ENCODE measurements at regions not wholly inside any gene's neighbourhood (a gene's known extent, or its start where the extent isn't known, plus 50 kb on each side); places are given as distances from the start of the nearest gene placed in this dataset.
A peak's percentile ranks its signal among the peaks of the same experiment; 100 is the strongest.

DNA sequence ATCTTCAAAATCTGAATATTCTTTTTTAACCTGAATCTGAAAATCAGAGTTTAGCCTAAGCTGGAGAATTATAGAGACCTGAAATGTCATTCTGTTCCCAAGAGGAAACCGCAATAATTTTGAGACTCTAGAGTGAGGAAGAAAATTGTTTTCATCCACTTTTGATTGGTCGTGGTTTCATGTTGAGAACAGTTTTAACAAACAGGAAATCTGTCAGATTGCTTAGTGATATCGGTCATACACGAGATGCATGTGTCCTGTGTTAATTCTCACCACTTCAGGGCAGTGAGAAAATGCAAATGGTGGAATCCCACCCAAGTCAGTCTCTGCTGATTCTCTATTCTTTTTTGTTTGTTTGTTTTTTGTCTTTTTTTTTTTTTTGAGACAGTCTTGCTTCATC is 1498.5 kb upstream of the TMEM132C start:
- no peak for DNase-seq (ENCODE audit: low spot score)

DNA sequence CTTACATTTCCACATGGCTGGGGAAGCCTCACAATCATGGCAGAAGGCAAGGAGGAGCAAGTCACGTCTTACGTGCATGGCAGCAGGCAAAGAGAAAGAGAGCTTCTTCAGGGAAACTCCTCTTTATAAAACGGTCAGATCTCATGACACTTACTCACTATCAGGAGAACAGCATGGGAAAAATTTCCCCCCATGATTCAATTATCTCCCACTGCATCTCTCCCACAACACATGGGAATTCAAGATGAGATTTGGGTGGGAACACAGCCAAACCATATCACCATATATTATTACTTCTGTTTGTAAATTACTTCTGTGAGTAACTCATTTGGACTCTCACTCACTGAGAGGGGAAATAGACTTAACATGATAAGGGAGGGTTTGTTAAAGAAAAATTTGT is 1496.8 kb upstream of the TMEM132C start:
- no peak for DNase-seq (ENCODE audit: low spot score)

DNA sequence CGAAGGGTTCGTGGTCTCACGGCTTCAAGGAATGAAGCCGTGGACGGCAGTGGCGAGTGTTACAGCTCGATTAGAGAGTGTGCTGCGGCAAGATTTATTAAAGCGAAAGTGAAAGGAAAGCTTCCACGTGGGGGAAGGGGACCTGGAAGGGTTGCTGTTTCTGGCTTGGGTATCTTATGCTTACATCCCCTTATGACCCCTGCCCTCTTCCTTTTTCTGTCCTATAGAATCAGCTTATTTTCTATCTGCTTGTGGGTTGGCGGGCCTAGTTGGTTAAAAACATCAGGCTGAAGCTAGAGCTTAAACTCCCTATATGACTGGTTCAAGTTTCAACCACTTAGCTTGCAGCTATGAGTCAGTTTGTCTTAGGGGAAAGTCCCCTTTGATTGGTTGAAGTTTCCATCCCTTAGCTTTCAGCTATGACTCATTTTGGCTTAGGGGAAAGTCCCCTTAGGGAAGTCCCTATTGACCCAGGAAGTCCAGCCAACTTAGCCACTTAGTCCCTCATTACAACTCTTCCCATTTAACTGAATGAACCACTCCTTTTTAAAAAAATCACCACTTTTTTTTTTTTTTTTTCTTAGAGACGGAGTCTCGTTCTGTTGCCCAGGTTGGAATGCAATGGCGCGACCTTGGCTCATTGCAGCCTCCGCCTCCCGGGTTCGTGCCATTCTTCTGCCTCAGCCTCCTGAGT is 1494.7 kb upstream of the TMEM132C start:
- DNase-seq (ENCODE audit: low spot score): no peak

DNA sequence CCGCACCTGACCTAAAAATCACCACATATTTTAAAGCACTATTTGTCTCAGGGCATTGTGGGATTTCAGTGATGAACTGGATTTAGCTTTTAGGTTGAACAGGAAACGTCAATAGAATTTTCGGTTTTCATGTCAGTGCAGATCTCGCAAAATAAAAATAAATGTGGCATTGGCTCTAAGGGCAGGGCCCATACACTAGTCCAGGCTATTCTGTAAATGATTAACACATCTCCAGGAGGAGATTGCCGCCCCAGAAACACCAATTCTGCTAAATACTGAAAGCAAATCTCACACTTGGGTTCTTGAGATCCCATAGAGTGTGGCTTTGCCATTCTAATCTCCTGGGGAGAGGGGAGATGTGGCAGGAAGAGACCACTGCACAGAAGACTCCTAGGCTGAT is 1494.0 kb upstream of the TMEM132C start:
- no peak for DNase-seq (ENCODE audit: low spot score)

GRCh38 chr12:126773491-126773890 is 1493.5 kb upstream of the TMEM132C start:
- DNase-seq (ENCODE audit: low spot score): no peak

DNA sequence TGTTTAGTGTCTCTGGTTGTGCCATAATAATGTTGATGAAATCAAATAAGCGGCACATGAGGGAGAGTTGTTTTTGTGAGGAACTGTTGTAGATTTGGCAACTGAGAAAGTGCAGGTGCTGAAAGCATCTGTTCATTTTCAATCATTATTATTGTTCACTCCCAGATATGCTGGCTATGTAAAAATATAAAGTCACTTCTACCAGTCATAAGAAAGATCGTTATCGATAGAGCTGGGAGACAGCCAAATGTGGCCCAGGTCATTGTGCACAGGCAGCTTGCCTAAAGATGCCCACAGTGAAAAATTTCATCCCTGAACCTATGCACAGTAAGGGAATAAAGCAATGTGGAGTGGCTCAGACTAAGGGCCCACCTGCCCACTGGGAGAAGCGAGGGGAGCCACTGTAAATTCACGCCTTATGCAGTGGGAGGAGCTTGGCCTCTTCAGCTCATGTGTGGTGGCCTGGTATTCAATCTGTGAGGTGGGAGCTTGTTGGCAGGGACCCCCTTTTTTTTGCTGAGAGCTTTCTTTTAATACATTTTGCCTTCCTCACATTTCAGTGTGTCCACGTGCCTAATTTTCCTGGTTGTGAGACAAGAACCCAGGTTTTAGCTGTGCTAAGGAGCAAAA is 1490.8 kb upstream of the TMEM132C start:
- DNase-seq (ENCODE audit: low spot score): no peak

GRCh38 chr12:126780343-126780742 is 1486.6 kb upstream of the TMEM132C start:
- no peak for DNase-seq (ENCODE audit: low spot score)

- DNase-seq (ENCODE audit: low spot score): no peak
These were observed 1485.4 kb upstream of the TMEM132C start for GRCh38 chr12:126781593-126781992.

- no peak for DNase-seq (ENCODE audit: low spot score)
These were observed 1484.9 kb upstream of the TMEM132C start for GRCh38 chr12:126782083-126782482.

DNA sequence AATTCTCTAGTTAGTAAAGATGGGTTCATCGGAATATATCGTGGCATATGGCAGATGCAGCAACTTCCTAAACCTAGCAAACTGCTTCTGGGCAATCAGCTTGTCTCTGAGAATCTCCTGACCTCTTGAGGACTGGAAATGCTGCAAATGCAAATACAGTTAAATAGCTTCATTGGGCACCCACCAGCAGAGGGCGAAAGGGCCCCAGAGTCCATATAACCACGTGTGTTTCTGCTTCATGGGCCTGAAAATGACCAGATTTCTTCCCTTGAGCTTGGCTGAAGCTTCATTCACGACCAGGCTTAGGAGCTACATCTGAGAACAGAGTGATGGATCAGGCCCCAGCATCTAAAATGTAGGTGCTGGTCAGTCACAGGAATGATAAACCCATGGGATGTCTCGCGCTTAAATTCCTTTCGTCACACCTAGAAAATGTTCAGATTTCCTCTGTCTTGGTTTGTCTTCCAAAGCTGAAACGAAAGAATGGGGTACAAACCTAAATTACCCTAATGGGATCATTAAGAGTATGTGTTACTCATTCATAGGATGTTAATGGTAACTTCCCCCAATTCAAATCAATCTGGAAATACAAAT is 1482.5 kb upstream of the TMEM132C start:
- DNase-seq (ENCODE audit: low spot score): peak; percentile 6

- no peak for DNase-seq (ENCODE audit: low spot score)
These were observed 1477.0 kb upstream of the TMEM132C start for GRCh38 chr12:126789963-126790362.

DNA sequence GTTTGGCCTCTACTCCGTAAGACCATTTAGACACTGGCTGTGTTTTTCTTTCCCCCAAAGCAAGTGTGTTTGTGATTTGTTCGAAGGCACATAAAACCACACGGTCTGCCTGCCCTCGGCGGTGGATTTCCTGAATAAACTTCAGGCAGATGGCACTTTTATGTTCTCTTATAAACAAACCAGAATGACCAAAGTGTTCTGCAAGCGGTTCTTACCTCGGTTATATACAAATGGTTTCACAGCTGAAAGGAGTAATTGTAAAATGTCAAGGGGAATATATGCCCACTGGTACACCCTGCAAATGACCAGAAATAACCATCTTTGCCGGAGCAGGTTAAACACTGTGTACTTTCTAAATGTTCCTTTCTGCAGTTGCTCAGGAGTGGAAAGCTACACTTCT is 1475.8 kb upstream of the TMEM132C start:
- DNase-seq (ENCODE audit: low spot score): no peak

- no peak for DNase-seq (ENCODE audit: low spot score)
These were observed 1474.6 kb upstream of the TMEM132C start for GRCh38 chr12:126792411-126792810.

DNA sequence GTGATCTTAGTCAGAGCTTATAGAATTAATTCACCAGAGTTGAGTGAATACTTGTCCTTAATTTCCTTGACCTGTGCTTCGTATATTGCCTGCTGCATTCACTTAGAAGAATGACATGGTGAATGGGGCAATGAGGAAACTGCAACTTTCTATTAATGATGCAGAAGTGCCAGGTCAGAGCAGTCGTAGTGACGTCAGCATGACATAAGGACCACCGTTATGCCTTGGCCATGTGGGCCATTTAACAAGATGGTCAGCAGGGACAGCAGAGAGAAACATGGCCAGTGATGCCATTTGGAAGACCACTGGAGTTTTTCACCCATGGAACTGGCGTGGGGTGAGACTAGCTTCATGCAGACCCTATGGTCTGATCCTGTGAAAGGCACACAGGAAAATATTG is 1469.4 kb upstream of the TMEM132C start:
- no peak for DNase-seq (ENCODE audit: low spot score)

GRCh38 chr12:126798449-126798848 is 1468.5 kb upstream of the TMEM132C start:
- DNase-seq (ENCODE audit: low spot score): no peak

GRCh38 chr12:126807312-126807865 is 1459.6 kb upstream of the TMEM132C start:
- DNase-seq (ENCODE audit: low spot score): no peak

DNA sequence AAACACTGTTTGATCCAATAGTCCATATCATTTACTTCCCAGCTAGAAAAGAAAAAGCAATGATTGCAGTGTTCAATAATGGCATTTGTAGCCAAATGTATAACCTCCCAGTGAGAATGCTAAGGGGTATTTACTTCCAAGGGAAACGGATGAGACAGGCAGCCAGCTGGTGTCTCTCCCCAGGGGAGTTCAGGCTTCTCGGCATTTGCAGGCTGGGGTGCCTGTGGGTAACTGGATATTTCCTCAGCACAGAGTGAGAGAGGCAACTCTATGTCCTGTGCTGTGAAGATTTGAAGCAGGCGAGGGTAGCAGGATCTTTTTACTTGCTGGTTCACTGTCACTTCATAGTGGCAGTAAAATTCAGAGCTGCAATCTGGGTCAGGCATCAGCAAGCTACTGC is 1455.6 kb upstream of the TMEM132C start:
- DNase-seq (ENCODE audit: low spot score): no peak

DNA sequence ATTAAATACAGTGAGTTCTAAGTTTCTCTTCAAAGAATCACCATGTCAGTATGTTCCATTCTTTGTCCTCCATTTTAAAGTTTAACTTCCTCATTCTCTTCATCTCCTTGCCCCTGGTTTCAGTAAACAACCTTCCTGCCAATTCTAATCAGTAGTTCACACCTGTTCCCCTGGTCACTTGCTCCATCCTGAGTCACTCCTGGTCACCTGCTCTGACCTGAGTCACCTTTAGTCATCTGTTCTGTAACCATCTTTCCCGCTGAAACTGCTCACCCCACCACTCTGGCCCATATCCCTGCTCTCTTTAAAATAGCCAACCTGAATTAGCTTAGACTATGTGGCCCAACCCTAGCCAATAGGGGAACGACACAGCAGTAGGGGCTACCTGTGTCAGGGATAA is 1447.4 kb upstream of the TMEM132C start:
- DNase-seq (ENCODE audit: low spot score): no peak

GRCh38 chr12:126830778-126831680 is 1435.9 kb upstream of the TMEM132C start:
- DNase-seq (ENCODE audit: low spot score): no peak

GRCh38 chr12:126837697-126838096 is 1429.3 kb upstream of the TMEM132C start:
- no peak for DNase-seq (ENCODE audit: low spot score)

DNA sequence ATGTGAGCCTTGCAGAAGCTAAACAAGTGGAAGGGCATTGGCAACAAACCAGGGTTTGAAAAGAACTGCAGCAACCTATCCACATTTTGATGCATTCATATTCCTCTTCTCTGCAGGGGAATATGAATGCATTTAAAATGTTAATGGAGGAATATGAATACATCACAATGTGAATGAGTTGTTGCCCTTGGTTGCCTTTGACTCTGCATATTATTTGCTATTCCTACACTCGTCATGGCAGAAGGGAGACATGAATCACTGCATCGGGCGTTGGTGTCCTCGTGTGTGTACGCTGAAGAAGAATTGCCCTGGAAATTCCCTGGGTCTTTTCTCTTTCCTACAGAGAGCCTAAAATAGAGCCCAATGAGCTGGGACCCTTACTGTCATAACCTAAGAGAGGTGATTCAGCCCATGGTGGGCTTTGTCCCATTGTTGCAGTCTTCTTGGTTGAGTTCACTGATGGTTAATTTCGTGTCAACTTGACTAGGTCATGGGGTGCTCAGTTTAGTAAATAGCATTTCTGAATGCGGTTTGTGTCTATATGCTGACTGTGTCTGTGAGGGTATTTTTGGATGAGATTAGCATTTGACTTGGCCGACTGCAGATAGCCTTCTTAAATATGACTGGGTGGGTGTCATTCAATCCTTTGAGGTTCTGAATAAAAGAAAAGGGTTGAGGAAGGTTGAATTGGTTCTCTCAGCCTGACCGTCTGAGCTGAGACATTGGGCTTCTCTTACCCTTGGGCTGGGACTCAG is 1422.9 kb upstream of the TMEM132C start:
- no peak for DNase-seq (ENCODE audit: low spot score)
